ENCODE measurements at regions not wholly inside any gene's neighbourhood (a gene's known extent, or its start where the extent isn't known, plus 50 kb on each side); places are given as distances from the start of the nearest gene placed in this dataset.

DNA sequence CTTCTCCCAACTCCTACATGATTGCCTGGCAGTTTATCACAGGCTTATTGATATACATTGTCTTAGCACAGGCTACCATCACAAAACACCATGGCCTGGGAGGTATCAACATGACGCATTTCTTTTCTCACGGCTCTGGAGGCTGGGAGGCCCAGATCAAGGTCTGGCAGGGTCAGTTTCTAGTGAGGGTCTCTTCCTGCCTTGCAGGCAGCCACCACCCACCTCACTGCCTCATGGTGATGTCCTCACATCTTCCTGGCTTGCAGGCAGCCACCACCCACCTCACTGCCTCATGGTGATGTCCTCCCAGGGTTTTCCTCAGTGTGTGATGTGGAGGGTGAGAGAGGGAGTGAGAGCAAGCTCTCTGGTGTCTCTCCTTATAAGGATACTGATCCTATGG, 599.3 kb upstream of the MKI67 start:
- no peaks in the 10 kb centered on the region for H3K4me1 Mint-ChIP-seq (ENCODE audit: low read depth in 2 of 2)
- no peak overlapping the region for H3K4me3 Mint-ChIP-seq
- no peaks in the 10 kb centered on the region for H3K36me3 Mint-ChIP-seq (ENCODE audit: insufficient read depth)
- no peak overlapping the region for H3K27ac Mint-ChIP-seq
- ATAC-seq (replicated peaks) (no peak), DNase-seq (no peak)
- no peaks in the 10 kb centered on the region for H3K27me3 Mint-ChIP-seq
- H3K9me3 Mint-ChIP-seq, result no peaks in the 10 kb centered on the region

DNA sequence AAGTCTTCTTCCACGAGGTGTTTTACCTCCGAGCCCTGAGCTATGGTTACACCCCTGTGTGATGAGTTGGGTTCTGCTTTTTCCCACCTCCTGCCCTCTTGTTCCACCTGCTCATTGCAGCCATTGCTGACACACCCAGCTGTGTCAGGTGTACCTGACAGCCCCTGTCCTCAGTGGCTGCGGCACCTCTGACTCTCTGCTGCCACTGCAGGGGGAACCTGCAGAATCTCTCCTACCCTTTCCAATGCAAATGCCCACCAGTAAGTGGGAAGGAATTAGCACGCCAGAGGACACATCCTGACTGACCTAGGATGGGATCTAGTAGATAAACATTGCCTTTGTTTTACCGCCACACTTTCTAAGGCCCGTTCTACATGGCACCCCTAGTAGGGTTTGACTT, 600.9 kb upstream of the MKI67 start:
- Mint-ChIP-seq H3K36me3 (ENCODE audit: insufficient read depth) (no peaks in the 10 kb centered on the region), H3K9me3 (no peaks in the 10 kb centered on the region), H3K4me1 (ENCODE audit: low read depth in 2 of 2) (no peaks in the 10 kb centered on the region), H3K27ac (no peak overlapping the region), H3K27me3 (peaks cover 0 to 6% of the 10 kb centered on the region in 2 donors), H3K4me3 (no peak overlapping the region)
- DNase-seq, result no peak
- ATAC-seq (replicated peaks), result no peak

DNA sequence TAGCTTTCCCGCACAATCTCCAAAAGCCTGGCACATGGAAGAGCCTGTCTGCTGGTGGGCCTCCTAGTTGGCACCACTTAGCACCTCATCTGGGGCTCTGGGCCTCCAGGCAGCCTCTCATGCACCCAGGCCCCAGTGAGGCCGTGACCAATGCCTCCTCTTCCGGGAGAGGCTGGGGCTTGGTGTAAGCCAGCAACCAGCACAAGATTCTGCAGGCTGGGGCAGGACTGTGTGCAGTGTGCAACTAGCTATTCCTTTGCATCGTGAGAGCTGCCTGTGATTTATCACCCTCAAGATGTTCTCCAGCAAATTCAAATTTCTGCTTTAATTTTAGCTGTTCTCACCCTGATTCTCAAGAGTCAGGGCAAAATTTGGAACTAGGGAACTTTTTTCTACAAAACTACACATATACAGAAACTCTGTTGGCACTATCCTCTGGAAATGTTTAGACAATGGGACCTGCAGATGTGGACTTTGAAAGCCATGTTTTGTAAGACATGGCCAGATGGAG, 603.7 kb upstream of the MKI67 start:
- Mint-ChIP-seq H3K4me3 (no peak overlapping the region), H3K4me1 (ENCODE audit: low read depth in 2 of 2) (no peaks in the 10 kb centered on the region), H3K27me3 (peaks cover 0 to 6% of the 10 kb centered on the region in 2 donors), H3K27ac (no peak overlapping the region), H3K9me3 (no peaks in the 10 kb centered on the region), H3K36me3 (ENCODE audit: insufficient read depth) (no peaks in the 10 kb centered on the region)
- no peak for ATAC-seq (replicated peaks)
- no peak for DNase-seq

DNA sequence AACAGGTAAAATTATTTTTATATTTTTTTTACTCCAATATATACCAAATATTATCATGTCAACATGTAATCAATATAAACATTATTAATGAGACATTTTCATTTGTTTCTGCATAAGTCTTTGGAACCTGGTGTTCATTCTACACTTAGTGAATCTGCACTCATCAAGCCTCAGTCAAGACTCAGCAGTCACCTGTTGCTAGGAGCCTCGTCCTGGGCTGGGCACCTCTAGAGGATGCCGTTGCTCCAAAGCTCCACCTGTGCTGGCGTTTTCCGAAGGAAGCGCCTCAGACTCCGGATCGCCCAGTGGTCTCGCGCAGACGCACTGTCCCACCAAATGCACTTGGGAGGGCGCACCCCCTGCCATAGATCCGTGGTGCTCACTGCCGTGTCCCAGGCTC, 604.7 kb upstream of the MKI67 start:
- ATAC-seq (replicated peaks), result no peak
- Mint-ChIP-seq H3K9me3 (no peaks in the 10 kb centered on the region), H3K4me3 (no peak overlapping the region)

DNA sequence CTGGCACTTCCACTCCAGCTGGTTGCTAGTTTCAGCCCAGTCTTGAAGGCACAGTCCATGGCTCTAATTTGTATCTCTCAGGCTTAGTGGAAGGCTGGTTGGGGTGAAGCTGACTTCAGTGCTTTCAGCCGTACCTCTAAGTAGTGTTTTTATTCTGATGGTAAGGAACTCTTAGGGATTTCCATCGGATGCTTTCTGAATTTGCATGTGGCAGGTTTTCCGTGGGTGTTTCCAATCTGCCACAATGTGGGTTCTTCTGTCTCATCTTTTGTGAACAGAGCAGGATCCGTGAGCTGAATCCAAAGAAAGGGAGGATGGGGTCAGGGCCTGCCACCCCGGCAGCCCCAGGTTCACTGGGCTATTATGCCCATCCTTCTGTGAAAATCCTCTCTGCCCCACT, 607.9 kb upstream of the MKI67 start:
- H3K4me1 Mint-ChIP-seq (ENCODE audit: low read depth in 2 of 2), result no peaks in the 10 kb centered on the region
- H3K4me3 Mint-ChIP-seq, result no peak overlapping the region
- ATAC-seq (replicated peaks) (no peak), DNase-seq (no peak)
- H3K27me3 Mint-ChIP-seq, result peaks cover 0 to 6% of the 10 kb centered on the region in 2 donors
- H3K27ac Mint-ChIP-seq, result no peak overlapping the region
- no peaks in the 10 kb centered on the region for H3K36me3 Mint-ChIP-seq (ENCODE audit: insufficient read depth)
- no peaks in the 10 kb centered on the region for H3K9me3 Mint-ChIP-seq

More for the DNA sequence above, 604.7 kb upstream of the MKI67 start:
- no peak for DNase-seq
- H3K27me3 Mint-ChIP-seq, result peaks cover 0 to 6% of the 10 kb centered on the region in 2 donors
- H3K27ac Mint-ChIP-seq, result no peak overlapping the region
- H3K36me3 Mint-ChIP-seq (ENCODE audit: insufficient read depth), result no peaks in the 10 kb centered on the region
- H3K4me1 Mint-ChIP-seq (ENCODE audit: low read depth in 2 of 2), result no peaks in the 10 kb centered on the region

DNA sequence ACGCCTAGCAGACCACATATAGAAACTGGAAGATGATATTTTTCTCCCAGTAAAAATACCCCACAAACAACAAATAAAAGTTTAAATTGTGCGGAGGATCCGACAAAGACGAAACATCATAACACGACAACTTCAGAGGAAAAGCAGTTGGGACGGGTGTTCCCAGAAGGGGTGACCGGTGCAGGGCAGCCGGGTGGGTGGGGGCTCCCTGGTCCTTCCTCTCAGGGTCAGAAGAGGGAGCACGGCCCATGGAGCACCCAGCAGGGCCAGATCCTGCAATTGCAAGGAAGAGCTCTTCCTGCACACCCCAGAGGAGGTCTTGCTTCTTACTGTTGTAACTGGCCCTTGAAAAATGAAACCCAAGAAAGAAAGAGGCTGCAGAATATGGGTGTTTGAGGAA, 608.5 kb upstream of the MKI67 start:
- no peak for DNase-seq
- no peak overlapping the region for H3K27ac Mint-ChIP-seq
- H3K4me3 Mint-ChIP-seq, result no peak overlapping the region
- no peaks in the 10 kb centered on the region for H3K36me3 Mint-ChIP-seq (ENCODE audit: insufficient read depth)
- no peak for ATAC-seq (replicated peaks)
- peaks cover 0 to 6% of the 10 kb centered on the region in 2 donors for H3K27me3 Mint-ChIP-seq
- H3K4me1 Mint-ChIP-seq (ENCODE audit: low read depth in 2 of 2), result no peaks in the 10 kb centered on the region
- no peaks in the 10 kb centered on the region for H3K9me3 Mint-ChIP-seq

DNA sequence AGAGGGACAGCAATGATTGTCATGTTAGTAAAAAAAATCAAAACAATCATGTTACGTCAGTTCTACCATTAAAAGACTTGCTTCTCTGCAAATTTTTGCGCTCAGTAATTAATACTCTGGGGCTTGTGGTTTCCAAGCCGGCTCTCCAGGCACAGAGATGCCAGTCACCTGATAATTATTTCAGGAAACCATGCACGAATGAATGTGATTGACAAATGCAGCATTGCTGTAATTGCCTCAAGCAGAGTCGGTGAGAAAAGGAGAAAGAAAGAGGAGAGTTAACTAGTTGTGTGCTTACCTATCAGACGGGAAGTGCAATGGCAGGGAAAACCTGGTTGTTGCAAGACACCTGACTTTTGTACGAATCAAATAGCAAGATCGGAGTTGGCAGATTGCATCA, 609.8 kb upstream of the MKI67 start:
- Mint-ChIP-seq H3K36me3 (ENCODE audit: insufficient read depth) (no peaks in the 10 kb centered on the region), H3K9me3 (no peaks in the 10 kb centered on the region), H3K4me3 (no peak overlapping the region), H3K27me3 (peaks cover 0 to 10% of the 10 kb centered on the region in 2 donors), H3K27ac (no peak overlapping the region), H3K4me1 (ENCODE audit: low read depth in 2 of 2) (no peaks in the 10 kb centered on the region)
- DNase-seq (no peak), ATAC-seq (replicated peaks) (no peak)

DNA sequence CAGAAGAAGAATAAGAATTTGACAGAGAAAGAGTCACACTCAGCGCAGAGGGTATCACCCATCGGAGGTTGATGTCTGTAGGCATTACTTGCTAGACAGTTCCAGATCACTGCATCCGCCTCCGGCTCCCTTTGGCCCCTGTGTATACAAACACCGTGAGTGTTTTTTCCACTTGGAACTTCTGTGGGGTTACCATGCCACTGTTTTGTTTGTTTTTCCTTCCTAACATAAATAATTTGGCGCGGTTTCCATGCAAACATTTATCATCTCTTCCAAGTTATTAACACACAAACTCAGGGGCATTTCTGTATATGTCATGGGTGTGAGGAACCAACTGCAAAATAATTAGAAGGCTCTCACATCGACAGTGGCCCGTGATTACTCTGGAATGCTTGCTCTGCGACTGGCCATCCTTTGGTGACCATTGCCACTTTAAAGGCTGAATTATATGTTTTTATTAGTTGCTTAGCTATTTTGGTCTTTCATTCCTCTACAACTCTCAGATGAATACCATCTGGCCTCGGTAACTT, 612.2 kb upstream of the MKI67 start:
- Mint-ChIP-seq H3K4me1 (ENCODE audit: low read depth in 2 of 2) (no peaks in the 10 kb centered on the region), H3K9me3 (no peaks in the 10 kb centered on the region), H3K27me3 (peaks cover 0 to 15% of the 10 kb centered on the region in 2 donors), H3K4me3 (no peak overlapping the region), H3K36me3 (ENCODE audit: insufficient read depth) (no peaks in the 10 kb centered on the region), H3K27ac (no peak overlapping the region)
- ATAC-seq (replicated peaks) (no peak), DNase-seq (no peak)

DNA sequence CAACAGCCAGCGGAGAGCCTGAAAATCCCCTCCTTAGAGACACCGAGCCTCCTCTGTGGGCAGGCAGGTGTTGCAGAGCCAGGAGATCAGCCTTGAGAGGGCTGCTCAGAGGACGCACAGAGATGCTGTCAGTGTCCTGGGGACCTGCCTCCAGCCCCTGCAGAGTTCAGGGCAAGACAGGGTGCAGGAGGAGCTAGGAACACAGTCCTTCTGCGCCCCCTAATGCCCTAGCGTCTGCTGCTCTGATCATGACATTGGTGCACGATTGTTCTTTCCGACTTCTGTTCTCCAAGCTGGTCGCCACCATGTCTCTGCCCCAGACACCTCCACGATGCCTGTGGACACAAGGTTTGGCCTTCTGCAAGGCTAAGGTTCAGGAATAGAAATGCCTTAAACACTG, 613.7 kb upstream of the MKI67 start:
- ATAC-seq (replicated peaks) (no peak), DNase-seq (no peak)
- no peak overlapping the region for H3K4me3 Mint-ChIP-seq
- no peaks in the 10 kb centered on the region for H3K36me3 Mint-ChIP-seq (ENCODE audit: insufficient read depth)
- H3K27ac Mint-ChIP-seq, result no peak overlapping the region
- no peaks in the 10 kb centered on the region for H3K4me1 Mint-ChIP-seq (ENCODE audit: low read depth in 2 of 2)
- H3K27me3 Mint-ChIP-seq, result peaks cover 0 to 17% of the 10 kb centered on the region in 2 donors
- H3K9me3 Mint-ChIP-seq, result no peaks in the 10 kb centered on the region

DNA sequence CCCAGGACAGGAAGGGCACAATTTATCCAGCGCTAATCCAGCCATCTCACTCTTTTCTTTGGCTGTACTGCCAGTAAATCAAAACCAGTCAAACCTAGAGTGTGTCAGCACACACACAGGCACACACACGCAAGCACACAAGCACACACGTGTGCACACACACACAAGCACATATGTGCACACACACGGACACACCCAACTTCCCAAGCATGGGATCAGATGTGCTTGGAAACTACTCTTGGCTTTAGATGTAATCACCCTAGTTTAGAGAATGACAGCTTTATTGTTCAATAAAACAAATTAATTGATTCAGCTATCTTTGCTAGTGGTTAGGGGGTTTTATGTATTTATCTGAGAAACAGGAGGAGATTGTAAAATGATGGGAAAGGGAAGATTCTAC, 615.0 kb upstream of the MKI67 start:
- H3K9me3 Mint-ChIP-seq, result no peaks in the 10 kb centered on the region
- ATAC-seq (replicated peaks) (no peak), DNase-seq (no peak)
- no peak overlapping the region for H3K27ac Mint-ChIP-seq
- H3K36me3 Mint-ChIP-seq (ENCODE audit: insufficient read depth), result no peaks in the 10 kb centered on the region
- no peaks in the 10 kb centered on the region for H3K4me1 Mint-ChIP-seq (ENCODE audit: low read depth in 2 of 2)
- H3K27me3 Mint-ChIP-seq, result peaks cover 6 to 23% of the 10 kb centered on the region in 2 donors
- no peak overlapping the region for H3K4me3 Mint-ChIP-seq

DNA sequence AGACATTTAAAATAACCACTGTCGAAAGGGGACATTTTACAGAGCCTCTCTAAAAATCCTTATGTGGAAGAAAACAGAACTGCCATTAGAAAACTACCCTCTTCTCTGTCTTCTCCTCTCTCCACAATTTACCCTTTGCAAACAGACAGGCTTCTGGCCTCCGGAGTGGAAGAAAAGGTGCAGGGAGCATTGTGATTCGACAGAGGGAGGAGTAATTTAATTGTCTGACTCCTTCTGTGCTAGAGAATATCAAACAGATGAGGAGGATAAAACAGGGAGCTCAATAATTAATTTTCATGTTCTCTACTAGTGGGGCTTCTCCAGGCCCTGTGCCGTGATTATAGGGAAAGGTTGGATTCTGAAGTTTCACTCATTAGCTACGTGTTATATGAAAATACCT, 615.5 kb upstream of the MKI67 start:
- Mint-ChIP-seq H3K9me3 (no peaks in the 10 kb centered on the region), H3K4me1 (ENCODE audit: low read depth in 2 of 2) (no peaks in the 10 kb centered on the region), H3K36me3 (ENCODE audit: insufficient read depth) (no peaks in the 10 kb centered on the region), H3K4me3 (no peak overlapping the region), H3K27me3 (peaks cover 6 to 23% of the 10 kb centered on the region in 2 donors), H3K27ac (no peak overlapping the region)
- no peak for DNase-seq
- ATAC-seq (replicated peaks), result no peak

DNA sequence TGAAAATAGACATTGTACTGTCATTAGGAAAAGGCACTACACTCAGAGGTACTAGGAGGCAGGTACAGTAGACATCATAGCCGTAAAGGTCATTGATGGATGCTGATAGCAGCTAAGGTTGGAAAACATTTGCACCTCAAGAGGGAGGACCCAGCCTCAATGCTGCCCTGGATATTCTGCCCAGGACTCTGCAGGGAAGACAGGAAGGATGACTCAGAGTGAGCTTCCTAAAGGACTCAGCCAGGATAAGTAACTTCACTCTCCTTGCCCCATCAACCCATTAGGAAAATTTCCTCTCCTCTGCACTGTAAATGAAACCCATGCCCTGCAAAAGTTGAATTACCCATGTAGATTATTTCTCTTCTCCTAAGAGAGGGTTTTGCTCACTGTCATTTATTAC, 617.9 kb upstream of the MKI67 start:
- Mint-ChIP-seq H3K9me3 (no peaks in the 10 kb centered on the region), H3K27ac (no peak overlapping the region), H3K27me3 (peaks cover 6 to 23% of the 10 kb centered on the region in 2 donors), H3K4me1 (ENCODE audit: low read depth in 2 of 2) (no peaks in the 10 kb centered on the region), H3K4me3 (no peak overlapping the region), H3K36me3 (ENCODE audit: insufficient read depth) (no peaks in the 10 kb centered on the region)
- no peak for ATAC-seq (replicated peaks)
- DNase-seq, result no peak

DNA sequence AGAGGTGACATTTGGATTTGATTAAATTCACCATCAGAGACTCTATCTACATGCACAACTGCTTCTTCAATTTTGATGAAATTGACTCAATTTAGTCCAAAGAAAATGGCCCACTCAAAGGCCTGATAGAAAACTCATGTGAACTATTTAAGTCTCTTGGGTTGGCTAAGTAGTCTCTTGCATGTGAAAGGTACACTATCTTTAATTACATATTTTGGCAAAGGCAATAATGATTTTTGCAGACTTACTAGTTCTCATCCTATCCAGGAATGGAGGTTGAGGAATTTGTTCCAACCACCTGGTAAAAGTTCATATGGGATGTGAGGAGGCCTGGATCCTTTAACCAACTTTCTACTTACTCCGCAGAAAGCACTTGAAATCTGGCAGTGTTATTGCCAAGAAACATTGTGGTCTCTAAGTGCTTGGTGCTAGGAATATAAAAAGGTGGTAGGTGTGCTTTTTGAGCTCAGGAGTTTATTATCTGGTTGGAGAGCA, 618.6 kb upstream of the MKI67 start:
- peaks cover 6 to 23% of the 10 kb centered on the region in 2 donors for H3K27me3 Mint-ChIP-seq
- no peaks in the 10 kb centered on the region for H3K36me3 Mint-ChIP-seq (ENCODE audit: insufficient read depth)
- no peaks in the 10 kb centered on the region for H3K4me1 Mint-ChIP-seq (ENCODE audit: low read depth in 2 of 2)
- H3K4me3 Mint-ChIP-seq, result no peak overlapping the region
- DNase-seq (no peak), ATAC-seq (replicated peaks) (no peak)
- H3K9me3 Mint-ChIP-seq, result no peaks in the 10 kb centered on the region
- no peak overlapping the region for H3K27ac Mint-ChIP-seq

DNA sequence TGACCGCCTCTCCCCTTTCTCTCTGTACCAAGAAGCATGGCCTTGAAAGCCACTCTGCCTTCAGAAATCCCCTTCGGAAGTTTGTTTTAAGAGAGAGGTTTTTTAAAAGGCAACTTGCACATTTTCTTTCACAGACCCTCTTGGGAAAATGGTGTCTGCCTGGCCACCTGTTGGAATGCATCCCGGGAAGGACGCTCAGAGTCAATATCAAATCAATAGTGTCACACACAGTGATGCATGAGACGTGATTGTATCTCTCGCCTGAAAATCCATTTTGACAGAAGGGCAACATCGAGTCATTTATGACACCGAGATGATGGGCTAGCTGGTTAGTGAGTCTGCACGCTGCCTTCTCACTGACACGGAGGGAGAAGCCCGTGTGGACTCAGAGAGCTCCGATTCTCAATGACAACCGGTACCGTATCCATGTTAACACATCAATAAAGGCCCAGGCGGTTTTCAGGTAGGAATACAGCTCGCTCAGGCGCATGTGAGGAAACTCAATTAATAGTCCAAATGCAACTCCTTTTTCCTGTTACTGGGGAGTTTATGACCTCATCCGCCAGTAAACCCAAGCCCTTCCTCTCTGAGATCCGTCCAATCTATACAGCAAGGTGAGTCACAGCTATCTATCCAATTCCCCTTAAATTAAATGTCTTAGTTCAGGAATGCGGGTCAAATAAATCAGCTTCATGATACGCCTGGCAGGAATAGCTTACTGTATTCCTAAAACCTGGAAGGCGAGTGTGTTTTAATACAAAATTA, 621.5 kb upstream of the MKI67 start:
- H3K4me1 Mint-ChIP-seq (ENCODE audit: low read depth in 2 of 2), result no peaks in the 10 kb centered on the region
- no peak overlapping the region for H3K4me3 Mint-ChIP-seq
- H3K9me3 Mint-ChIP-seq, result no peaks in the 10 kb centered on the region
- H3K27ac Mint-ChIP-seq, result no peak overlapping the region
- ATAC-seq (replicated peaks) (no peak), DNase-seq (no peak)
- no peaks in the 10 kb centered on the region for H3K36me3 Mint-ChIP-seq (ENCODE audit: insufficient read depth)
- peaks cover 6 to 15% of the 10 kb centered on the region in 2 donors for H3K27me3 Mint-ChIP-seq

All from effector memory CD8-positive, alpha-beta T cell (primary cell).